Stimulated activated naive CD4-positive, alpha-beta T cell (primary cell): ENCODE measurements at regions not wholly inside any gene's neighbourhood (a gene's known extent, or its start where the extent isn't known, plus 50 kb on each side); places are given as distances from the start of the nearest gene placed in this dataset.
"Not testable (repeated sequence)": the region's sequence is repeated elsewhere in the genome, so short reads cannot be mapped to it uniquely, and the experiment has no call there.

ENCODE experiments used
- DNase-seq, 6 experiments: peaks; one replicate each; lab custom pipeline; 2025; lab: John Stamatoyannopoulos, UW

DNA sequence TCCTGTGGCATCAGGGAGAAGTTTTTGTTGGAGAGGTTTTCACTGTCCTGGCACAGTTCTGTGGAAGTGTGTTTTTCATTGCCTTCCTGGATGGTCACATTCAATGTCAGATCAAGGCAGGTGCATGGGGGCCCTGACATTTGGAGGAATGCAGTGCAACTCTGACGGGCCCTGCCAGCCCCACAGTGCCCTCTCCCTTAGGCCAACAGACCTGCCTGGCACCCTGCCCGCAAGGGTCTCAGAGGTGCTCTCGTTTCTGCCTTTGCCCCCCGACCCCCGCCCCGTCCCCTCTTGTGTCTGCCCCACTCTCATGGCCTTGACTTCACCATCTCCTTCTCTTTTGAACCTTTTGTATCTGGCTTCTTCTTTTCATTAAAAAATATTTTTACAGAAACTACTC, 257.2 kb upstream of the HDAC4 start:
- DNase-seq = no peak

DNA sequence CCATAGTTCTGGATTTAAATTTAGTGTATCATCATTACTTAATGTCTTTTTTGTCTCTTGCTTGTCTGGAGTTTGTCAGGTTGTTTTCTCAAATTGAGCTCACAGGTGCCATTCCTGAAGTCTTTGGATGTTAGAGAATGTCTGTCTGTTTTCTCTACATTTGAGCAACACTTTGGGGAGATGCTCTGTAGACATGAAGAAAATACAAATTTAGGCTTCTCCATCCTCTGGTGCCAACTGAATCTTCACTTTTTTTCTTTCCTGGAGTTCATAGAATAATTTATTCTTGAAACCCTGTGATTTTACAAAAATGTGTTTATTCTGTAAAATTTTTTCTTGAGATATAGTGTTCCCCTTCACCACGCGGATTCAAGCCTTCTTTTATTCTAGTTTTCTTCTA, 256.4 kb upstream of the HDAC4 start:
- DNase-seq = no peak

DNA sequence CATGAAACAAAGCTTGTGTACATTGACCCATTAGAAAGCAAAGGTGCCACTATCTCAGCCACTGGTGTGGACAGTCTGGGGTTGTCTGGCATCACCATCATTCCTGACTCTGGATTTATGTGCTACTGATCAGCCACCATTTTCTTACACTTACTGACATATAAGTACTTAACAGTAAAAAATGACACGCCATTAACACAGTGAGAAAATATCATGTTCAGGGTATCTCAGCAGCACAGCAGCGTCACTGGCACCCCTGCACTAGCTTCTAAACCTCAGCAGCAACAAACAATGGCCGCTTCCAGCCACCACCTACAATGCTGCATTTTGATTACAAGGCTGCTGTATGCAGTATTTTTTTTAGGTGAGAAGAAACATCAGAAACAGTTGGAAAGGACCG, 253.4 kb upstream of the HDAC4 start:
- no peak for DNase-seq

DNA sequence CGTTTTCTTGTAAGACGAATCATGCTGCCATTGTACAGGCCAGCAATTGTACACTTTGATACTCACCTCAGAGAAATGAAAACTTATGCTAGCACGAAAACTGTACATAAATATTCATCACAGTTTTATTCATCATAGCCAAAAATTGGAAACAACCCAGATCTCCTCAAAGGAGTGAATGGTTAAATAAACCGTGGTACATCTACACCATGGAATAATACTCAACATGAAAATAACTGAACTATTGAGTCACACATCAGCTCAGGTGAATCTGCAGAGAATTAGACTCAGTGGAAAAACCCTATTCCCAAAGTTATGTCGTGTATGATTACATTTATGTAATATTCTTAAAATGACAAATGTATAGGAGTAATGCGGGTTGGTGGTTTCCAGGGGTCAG, 251.0 kb upstream of the HDAC4 start:
- DNase-seq = no peak

DNA sequence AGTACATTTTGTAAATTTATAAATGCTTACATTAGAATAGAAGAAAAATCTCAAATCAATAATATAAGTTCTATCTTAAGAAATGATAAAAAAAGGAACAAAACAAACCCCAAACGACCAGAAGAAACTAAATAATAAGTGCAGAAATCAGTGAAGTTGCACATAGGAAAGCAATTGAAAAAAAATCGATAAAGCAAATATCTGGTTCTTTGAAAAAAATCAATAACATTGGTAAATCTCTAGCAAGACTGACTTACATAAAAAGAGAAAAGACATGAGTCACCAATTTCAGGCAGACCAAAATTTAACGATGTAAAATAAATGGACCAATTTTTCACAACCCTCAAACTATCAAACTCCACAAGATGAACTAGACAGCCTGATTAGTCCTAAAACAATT, 249.9 kb upstream of the HDAC4 start:
- no peak for DNase-seq

DNA sequence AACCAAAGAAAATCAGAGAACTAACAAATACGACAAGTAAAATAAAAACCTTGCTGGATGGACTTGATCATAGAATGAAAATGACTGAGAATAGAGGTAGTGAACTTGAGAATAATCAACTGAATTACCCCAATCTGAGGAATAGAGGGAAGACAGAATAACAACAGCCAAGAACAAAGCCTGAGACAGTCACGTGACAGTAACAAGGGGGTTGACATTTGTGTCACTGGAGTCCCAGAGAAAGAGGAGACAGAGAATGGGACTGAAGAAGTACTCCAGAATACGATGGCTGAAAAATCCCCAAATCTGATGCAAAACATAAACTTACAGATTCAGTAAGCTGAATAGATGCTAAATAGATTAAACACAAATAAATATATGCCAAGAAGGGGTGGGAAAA, 248.5 kb upstream of the HDAC4 start:
- DNase-seq = no peak

DNA sequence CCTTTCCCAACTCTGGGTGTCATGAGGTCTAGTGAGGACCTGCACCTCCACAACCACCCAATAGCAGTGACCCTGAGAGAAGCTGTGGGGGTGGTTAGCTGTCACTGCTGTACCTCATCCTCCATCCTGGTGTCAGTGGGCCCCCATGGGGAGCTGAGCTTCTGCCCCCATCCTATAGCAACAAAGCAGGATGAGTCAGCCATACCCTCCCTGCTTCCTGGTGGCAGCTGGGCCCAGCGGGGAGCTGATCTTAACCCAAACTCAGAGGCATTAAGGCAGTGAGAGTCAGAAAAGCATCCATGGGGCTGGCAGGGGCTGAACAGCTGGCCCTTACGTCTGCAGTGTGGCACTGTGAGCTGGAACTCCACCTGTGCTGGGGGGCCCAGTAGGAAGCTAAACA, 247.8 kb upstream of the HDAC4 start:
- DNase-seq = no peak

DNA sequence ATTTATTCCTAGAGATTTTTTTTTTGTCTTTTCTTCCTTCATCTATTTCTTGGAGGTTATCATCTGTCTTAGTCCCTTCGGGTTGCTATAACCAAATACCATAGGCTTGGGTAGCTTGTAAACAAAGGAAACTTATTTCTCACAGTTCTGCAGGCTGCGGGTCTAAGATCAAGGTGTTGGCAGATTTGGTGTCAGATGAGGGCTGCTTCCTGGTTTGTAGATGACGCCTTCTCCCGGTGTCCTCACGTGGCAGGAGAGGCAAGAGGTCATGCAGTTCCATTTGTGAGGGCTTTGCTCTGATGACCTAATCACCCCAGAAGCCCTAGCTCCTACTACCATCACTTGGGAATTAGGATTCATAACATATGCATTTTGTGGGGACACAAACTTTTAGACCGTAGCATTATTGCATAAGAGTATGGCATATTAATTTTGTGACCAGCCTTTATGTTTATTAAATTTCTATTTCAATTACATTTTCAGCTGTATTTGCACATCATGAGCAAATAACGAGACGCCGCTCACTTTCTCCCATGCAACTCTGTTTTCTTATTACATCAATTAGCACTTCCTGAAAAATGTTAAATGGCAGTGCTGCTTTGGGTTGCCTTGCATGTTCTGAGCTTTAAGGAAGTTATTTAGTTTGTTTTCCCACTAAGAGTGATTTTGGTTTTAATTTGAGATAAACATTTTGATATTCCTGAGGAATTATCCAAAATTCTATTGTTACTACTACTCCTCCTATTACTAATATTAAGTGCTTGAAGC, 246.4 kb upstream of the HDAC4 start:
- no peak for DNase-seq

DNA sequence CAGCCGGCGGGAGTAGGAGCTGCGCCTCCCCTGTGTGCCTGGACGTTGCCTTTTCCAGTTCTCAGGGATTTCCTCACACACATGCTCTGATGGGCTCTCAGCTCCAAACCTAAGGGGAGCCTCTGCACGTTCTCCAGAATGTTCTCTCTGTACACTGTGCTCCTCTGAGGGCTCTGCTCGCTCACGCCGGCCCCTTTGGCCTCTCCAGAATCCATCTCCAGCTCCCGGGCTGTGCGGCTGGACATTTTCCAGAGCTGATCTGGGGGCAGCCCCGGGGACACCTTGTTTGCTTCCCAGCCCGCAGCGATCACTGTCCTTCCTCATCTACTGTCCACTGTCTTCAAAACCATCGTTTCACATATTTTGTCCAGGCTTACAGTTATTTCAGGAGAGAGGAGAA, 245.4 kb upstream of the HDAC4 start:
- no peak for DNase-seq

DNA sequence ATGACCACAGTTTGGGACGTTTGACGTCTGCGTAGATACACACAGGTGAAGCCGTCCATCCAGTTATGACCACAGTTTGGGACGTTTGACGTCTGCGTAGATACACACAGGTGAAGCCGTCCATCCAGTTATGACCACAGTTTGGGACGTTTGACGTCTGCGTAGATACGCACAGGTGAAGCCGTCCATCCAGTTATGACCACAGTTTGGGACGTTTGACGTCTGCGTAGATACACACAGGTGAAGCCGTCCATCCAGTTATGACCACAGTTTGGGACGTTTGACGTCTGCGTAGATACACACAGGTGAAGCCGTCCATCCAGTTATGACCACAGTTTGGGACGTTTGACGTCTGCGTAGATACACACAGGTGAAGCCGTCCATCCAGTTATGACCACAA, 243.8 kb upstream of the HDAC4 start:
- DNase-seq = not testable (repeated sequence)

DNA sequence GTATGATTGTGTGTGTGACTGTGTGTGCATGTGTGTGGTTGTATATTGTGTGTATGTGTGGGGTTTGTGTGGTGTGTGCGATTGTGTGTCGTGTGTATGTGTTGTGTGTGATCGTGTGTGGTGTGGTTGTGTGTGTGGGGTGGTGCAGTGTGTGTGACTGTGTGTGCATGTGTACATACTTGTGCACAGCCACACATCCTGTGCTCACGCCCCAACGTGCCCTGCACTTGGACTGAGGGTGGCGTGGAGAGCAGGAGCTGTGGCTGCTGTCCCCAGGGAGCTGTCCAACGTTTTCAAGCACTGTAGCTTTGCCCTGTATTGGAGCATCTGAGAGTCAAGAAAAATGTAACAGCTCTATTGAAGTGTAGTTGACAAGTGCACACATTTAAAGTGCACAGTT, 243.2 kb upstream of the HDAC4 start:
- DNase-seq = no peak

DNA sequence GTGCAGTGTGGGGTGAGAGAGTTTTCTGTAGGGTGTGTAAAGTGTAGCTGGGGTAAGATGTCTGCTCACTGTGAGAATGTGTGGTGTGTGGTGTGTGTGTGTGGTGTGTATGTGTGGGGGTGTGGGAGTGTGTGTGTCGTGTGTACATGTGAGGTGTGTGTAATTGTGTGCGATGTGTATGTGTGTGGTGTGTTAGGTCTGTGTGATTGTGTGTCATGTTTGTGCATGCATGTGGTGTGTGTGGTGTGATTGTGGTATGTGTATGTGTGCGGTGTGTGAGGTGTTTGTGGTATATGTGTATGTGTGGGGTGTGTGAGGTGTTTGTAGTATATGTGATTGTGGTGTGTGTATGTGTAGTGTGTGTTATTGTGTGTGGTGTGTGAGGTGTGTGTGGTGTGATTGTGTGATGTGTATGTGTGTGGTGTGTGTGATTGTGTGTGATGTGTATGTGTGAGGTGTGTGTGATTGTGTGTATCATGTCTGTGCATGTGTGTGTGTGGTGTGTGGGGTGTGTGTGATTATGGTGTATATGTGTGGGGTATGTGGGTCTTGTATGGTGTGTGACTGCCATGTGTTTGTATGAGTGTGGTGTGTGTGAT, 241.7 kb upstream of the HDAC4 start:
- DNase-seq = no peak

DNA sequence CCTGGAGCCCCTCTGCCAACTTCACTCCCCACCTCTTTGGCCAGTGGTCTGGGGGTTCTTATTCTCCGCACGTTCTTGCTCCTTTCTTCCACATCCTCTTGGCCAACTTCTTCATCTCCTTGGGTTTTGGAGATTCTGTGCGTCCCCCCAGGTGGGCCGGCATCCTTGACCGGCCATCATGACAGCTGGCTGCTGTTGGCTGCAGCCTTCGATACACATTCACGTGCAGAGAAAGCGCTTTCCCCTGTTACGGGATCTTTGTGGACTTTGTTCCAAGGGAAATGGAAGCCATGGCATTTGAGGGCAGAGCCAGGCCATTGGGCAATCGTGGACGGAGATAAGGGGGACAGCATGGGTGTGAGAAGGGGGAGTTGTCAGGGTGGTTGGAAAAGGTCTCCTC, 241.1 kb upstream of the HDAC4 start:
- not testable (repeated sequence) for DNase-seq

DNA sequence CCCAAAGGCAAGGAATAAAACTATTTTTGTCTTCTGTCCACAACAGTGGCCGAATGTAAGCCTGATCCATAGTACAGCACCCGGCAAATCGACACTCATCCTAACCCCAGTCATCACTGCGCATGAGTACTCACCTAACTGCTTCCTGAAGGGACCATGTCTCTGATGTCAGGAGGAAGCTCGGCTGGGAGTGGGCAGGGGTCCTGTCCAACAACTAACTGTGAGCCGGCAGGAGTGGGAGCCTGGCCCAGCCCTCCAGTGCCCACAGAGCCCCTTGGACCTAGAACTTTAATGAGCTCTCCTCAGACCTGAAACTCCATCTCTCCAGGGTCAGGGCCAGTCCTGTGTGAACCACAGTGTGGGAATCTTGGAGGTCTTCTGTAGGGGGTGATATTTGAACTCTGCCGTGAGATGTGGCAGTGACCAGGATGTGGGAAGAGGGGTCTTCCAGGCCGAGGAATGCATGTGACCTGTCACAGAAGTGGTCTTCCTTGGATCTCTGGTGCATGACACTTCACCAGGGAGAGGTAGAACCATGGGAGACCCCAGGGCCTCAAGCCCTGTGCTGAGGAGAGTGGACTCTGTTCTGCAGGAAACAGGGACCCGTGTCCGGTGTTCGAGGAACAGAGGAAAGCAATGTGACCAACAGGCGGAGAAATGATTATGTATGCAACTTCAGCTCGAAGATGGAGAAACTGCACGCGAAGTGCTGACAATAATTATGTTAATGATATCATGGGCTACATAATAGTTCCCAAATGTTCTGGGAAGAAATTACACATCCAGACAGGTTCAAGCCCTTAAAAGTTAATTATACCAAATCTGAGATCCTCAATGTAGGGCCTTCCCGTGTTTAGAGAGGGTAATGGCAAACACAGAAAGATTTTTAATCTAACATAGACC, 240.1 kb upstream of the HDAC4 start:
- DNase-seq = no peak

DNA sequence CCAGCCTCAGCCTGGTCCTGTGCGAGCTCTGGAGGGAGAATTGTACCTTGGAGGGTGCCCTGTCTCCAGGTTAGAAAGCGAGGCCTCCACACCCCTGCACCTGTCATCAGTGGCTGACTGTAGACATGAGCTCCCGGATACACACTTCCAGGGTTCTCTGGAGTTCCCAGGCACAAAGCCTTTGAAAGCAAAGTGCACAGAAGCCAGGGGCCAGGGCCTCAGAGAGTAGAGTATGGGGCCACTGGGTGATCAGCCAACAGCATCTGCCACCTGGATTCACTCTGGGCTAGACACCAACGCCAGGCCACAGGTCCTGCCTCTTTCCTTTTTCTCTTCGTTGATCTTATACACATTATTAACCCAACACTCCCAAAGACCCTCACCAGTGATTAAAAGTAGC, 239.4 kb upstream of the HDAC4 start:
- no peak for DNase-seq

DNA sequence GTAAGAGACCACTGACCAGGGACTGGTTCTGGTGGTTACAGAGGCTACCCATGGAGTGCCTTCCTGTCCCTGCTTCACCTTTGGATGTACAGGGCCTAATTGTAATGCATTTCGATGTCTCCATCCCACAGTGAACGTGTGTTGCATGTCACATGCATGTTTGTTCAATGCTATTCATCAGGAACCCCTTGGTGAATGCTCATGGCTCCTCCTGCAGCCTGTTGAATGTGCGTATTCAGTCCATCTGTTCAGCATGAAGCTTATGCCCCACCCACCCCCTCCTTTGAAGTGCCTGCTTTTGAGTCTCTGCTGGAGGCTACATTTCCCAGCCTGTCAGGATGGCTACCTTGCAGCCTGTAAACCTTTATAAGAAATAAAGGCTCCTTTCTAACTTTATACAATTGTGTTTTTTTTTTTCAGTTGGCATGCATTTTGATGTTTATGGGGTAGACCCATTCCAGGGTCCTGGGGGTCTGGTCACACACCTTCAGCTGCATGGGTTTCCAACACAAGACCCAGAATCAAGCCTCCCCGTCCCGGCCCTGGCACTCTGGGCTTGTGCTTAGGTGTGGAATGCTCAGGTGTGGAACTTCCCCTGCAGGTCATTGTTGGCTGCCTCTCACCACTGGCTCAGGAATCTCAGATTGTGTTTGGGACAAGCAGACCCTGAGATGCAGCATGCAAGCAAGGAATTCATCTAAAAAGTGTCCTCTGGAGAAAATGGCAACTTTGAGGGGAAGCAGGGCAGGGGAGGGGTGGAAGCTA, 238.8 kb upstream of the HDAC4 start:
- no peak for DNase-seq

DNA sequence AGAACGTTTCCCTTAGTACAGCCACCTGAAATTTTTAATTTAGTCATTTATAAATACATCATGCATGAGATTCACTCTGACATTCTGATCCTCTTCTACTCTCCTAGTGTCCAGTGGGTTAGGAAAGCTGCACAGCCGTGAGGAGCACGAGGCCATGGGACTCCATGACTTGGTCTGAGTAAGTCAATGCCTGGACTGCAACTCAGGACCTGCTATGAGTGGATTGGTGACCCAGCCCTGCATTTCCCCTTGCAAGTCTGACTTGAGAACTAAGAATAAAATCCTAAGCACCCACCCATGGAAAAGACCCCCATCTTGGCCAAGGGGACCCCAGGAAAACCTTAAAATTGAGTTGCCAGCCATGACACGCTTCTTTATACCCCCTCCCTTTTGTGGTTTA, 237.6 kb upstream of the HDAC4 start:
- DNase-seq = no peak

DNA sequence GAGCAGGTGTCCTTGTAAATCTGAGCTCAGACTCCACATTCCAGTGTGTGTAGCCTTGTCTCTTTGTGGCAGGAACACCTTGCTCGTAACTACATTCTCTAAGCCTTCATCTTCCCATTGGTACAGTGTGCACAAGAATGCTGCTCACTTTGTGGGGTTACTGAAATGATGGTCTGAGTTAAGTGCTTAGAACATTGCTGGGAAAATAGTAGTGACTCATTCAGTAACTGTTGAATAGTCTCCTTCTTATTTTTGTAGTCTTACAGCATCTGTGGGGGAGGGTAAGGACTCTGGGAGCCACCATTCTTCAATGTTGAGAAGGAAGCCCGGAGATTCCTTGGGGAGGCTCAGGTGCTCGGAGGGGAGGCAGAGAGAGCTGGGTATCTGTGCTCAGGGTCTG, 236.0 kb upstream of the HDAC4 start:
- no peak for DNase-seq

DNA sequence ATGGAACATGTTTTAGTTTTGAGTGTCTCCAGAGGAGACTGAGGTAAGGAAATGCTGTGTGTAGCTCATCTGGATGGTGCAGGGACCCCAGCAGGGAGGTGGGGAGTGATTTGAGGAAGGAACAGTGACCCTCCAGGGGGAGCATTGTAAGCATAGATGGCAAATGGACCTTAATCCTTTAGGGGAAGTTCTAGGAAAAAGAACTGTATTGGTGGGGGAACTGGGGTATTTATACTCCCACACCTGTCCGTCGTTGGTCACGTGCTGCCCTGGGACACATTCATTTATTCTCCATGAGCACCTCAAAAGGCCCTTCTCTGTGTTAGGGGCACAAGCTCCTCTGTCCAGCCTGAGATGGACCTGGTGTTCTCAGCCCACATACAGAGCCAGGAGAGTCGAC, 233.9 kb upstream of the HDAC4 start:
- DNase-seq = no peak

DNA sequence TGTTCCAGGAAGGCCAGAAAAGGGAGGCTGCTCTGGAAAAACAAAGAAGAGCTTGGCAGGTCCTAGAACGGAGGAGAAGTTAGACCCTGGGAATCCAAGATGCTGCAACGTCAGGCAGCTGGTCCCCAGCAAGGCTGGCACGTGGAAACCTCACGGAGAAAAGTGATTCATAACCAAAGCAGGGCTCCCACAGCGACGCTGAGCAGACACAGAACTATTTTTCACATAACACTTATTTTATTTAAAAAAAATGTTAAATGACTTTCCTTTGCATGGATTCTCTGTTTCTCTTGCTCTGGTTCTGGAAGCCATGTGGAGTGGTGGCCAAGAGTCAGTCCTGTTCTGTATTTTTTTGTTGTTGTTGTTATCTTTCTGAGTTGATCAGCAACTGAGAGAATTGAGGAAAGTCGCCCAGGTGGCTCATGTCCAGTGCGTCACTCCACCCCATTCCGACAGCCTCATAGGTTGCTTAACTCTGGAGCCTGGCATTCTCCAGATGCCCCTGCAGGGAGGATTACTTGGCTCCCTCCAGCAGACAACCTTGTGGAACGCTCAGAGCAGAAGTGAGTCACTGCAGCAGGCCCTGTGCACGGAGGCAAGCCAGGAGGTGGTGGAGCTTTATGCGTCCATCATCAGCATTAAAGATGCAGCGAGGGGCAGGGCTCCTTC, 229.9 kb upstream of the HDAC4 start:
- no peak for DNase-seq

DNA sequence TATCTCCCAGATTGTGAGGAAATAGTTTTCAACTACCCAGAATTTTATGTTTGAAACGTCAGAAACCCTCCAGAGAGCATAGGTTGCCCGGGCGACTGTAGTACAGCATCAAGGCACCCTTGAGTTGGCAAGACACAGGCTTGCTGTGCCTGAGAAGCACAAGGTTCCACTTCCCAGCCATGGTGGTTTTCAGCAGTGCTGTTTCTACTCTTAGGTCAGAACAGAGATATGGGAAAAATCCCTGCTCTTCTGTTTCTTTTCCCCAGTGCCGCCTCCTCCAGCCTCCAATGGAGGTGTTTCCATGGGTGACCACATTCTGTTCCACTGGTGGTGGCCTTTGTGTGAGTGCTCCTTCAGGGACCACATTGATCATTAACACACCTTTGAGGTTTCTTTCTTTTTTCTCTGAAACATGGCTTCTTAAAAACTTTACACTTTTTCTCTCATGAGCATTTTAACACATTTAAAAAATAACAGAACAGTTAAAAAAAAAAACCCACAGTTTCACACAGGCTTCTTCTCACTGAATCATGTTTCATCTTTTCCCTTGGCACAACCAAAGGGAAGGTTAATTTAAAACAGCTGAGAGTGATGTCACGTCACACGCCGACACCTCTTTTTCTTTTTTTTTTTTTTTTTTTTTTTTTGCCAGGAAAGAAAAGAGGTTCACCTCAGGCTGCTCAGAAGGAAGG, 229.3 kb upstream of the HDAC4 start:
- no peak for DNase-seq
